Activated CD8-positive, alpha-beta memory T cell treated with anti-CD3 and anti-CD28 coated beads, Interleukin-2, amount 50 U/mL, for 48 hours (primary cell): ENCODE measurements at regions not wholly inside any gene's neighbourhood (a gene's known extent, or its start where the extent isn't known, plus 50 kb on each side); places are given as distances from the start of the nearest gene placed in this dataset.
"Not testable (repeated sequence)": the region's sequence is repeated elsewhere in the genome, so short reads cannot be mapped to it uniquely, and the experiment has no call there.

Source experiments
- DNase-seq: peaks from one replicate; pipeline ENCODE4 v3.0.0-alpha.2; 2020

DNA sequence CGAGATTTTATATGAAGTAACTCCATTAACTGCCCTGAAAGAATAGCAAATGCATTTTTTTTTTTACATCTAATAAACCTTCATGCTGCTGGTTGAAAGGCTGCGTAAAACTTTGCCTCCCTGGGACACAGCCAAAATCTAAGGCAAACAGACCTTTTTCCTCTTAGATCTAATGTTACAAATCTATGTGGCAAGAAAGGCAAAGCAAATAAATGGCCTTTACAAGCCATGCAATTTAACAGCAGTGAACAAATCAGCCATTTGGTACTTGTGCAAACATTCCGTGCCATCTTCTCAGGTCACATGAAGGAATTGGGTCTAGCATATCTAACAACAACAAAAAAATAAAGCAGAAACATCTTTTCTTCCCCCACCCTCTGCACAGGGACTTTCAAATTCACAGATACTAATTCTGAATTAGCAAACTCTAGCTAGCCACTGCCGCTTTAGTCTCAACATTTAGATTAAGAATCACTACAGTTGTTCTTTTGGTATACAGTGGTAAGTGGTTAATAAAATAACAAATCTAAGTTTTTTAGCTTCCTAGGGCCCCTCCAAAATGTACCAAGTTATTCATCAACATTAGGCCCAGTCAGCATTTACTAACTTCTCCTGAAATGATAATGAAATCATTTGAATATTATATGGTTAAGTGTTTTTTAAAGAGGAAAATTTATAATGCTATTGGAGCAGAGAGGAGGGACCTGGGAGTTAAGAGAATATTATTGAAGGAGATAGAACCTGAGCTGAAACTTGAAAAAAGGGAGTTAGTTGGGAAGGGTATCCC is 593.8 kb downstream of the SMARCA1 start:
- no peak for DNase-seq

DNA sequence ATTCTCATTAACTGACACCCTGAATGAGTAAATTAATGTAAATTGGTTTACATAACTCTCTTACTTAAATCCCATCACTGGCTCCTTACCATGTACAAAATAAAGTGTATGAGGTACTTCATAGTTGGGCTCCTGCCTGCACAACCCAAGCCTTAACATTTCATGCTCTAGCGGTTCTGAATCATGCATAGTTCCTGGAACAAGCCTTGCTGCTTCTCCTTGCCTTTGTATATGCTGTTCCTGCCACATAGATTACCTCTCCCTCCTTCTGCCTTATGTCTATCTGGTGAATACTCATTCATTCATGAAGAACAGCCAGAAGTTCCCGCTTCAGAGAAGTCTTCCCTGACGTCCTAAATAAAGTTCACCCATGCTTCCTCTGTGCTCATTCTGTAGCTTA is 594.7 kb downstream of the SMARCA1 start:
- DNase-seq = no peak

DNA sequence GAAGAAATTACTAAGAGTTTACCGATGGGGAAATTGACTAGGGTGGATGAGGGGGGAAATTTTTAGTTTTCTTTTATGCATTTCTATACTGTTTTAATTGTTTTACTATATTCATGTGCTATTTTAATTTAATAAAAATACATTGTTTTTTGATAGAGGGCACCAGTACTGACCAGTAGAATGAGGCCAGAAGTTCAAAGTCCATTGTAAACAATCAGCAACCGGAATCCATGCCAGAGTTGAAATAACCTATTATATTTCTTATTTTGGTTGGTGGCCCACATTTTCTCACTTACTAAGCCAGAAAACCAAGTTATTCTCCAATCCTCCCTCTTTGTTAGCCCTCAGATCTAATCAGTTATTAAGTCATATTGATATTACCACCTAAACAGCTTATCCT is 595.9 kb downstream of the SMARCA1 start:
- DNase-seq = no peak

DNA sequence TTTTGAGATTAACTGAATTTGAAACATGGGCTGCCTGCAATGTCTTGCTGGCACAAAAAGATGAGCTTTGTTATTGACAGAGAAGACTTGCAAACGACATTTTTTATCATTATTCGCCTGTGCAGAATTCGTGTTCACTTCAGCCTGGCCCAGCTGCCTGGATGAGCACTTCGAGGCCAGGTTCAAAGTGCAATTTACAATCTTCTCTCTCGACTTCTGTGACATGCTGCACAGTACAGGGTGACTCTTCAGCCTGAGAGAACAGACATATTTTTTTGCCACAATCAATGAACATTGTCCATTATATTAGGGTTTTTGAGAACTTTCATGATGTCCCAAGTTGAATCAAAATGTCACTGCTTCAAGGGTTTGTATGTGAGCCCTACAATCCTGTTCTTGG is 616.5 kb downstream of the SMARCA1 start:
- DNase-seq = no peak

DNA sequence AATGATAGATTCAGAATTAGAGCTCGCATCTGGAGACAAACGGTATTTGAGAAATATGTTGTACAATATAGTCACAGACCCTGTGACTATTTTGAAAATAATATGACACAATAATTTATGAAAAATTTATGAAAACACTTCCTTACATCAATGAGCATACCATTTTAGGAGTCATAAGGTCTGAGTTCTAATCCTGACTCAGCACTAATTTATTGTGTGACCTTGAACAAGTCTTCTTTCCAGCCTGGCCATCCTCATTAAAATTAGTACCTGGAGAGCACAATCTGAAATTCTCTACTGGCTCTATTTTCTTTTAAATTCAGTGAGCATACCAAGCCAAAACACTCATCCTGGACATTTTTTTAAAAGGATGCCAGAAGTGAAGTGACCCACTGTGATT is 622.3 kb downstream of the SMARCA1 start:
- DNase-seq = no peak

DNA sequence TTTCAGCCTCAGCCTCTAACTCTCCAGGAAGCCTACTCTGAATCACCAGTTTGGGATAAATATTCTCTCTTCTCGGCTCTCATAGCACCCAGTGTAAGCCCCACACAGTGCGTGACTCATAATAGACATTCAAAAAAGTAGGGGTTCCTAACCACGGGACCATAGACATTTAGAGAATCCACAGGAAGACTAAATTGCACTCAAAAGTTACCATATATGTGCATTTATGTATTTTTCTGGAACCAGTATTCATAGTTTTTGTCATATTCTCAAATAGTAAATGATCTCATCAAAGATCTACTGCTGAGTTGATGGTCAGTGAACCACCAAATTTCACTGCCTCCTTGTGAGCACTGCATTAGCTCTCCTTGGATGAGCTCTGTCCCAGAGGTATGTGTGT is 625.7 kb downstream of the SMARCA1 start:
- no peak for DNase-seq

DNA sequence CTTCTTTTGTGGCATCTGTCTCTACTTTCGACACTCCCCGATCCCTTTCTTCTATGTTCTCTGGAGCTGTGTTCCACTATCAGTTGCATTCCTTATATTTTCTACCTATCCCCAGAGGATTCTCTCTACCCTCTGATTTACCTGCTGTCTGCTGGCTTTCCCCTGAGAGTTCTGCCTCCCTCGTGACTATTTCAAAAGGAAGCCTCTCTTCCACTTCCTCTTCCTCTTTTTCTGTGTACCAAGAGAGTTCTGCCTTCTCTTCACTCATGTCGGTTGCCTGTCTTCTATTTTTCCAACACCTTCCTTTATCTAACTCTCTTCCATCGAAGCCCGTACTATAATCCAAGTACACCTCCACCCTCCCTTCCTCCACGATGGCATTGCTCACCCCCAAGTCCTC is 631.7 kb downstream of the SMARCA1 start:
- no peak for DNase-seq

DNA sequence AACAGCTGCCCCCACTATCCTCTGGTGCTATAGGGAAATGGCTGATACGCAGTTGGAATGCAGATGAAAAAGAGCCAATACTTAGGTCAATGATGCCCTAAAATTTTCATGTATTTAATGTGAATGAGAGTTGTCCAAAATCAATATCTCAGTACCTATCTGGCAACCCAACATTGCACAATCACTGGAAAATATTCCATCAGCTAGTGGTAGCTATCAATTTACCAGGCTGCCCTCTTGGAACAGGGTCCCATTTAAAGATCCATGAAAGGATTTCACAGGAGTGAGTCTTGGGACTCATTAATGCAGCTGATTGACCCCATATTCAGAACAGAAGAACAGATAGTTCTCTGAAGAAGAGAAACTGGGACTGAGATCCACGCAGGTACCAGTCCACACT is 638.9 kb downstream of the SMARCA1 start:
- no peak for DNase-seq

DNA sequence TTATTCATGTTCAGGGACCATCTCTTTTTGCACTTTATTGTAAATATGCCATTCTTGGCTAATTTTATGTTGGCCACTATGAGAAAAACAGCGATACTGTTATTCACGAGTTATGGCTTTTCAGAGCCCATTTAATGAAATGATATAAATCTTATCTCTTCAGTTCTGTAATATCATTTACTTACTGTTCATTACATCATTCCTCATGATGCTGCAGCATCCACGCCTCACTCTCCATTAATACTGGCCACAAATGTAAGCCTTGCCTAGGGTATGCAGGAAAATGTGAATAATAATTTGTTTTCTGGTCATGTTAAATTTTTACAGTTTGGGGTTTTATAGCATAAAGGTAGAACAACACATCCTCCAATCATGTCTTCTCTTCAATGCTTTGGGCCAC is 639.6 kb downstream of the SMARCA1 start:
- no peak for DNase-seq

DNA sequence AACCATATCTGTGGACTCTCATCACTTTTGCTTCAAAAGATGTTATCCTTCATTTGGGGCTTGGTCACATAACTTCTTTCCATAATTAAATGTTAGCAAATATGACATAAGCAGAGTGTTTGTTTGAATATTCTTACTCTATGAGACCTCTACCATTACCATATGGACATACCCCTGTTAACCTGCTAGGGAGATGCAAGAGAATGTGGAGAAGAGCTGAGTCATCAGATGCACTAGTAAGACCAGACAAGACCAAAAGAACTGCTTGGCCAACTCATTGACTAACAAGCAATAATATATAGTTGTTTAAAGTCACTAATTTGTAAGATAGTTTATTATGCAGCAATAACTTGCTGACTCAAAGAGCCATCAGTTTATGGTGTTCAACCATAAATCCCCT is 652.9 kb downstream of the SMARCA1 start:
- no peak for DNase-seq

DNA sequence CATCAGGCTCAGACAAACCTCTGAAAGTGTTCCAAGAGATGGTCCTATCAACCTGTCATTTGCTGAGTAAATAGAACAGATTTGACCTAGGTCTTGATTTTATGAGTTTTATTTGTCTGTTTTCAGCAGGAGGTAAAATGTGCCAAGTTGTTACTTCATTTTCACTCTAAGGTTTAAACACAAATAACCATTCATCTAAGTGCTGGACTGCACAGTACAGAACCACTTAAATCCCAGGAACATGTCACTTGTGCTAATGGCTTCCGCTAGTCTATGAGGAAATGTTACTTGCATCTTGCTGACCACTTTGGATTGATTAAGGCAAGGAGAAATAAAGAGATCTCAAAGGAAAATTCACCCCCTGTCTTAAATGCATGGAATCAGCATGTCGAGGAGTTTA is 660.7 kb downstream of the SMARCA1 start:
- DNase-seq = no peak

DNA sequence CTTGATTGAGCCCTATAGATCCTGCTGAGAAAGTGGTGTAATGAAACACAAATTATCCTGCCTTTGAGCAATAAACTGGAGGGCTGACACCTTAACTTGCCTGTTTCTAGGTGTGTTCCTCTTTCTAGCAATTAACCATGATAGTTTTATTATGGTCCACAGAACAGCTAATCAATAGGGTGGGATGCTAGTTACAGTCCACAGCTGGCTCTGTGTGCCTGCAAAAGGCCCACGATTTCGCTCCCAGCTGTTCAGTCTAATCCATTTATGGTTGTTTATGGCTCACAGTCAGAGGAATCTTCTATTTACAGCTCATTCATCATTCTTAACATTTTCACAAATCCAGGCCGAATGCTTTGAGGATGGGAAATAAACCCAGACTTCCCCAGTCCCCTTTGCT is 674.9 kb downstream of the SMARCA1 start:
- no peak for DNase-seq

DNA sequence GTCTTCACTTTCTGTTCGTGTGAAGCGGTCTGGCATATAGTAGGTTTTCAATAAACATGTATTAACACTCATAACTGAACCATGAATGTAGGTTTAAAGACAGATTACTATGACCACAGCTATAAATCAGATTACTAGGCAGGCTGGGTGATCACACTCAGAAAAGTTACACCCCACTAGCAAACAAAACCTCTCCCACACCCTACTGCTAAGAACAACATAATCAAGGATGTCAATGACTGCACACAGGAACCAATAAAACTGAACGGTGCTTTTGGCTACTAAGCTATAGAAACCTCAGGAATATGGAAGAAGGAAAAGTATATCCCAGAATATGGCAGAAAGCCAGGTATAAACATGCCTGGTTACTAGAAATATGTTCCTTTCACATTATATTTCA is 676.9 kb downstream of the SMARCA1 start:
- no peak for DNase-seq

DNA sequence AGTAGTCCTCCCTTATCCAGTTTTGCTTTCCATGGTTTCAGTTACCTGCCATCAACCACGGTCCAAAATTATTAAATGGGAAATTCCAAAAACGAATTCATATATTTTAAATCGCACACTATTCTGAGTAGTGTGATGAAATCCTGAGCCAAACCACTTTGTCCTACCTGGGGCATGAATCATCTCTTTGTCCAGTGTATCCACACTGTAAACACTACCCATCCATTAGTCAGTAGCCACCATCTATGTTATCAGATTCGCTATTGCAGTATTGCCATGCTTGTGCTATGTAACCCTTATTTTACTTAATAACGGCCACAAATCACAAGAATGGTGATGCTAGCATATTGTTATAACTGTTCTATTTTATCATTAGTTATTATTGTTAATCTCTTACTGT is 704.6 kb downstream of the SMARCA1 start:
- DNase-seq = no peak

DNA sequence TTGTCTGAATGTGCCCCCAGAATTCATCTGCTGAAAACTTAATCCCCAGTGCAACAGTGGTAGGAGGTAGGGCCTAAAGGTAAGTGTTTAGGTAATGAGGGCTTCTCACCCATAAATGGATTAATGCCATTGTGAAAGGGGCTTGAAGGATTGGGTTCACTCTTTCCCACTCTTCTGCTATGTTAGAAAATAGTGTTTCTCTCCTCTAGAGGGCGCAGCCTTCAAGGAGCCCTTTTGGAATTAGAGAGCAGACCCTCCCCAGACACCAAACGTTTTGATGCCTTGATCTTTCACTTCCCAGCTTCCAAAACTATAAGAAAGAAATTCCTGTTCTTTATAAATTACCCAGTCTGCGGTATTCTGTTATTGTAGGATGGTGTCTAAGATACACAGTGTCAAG is 706.4 kb downstream of the SMARCA1 start:
- DNase-seq = no peak

DNA sequence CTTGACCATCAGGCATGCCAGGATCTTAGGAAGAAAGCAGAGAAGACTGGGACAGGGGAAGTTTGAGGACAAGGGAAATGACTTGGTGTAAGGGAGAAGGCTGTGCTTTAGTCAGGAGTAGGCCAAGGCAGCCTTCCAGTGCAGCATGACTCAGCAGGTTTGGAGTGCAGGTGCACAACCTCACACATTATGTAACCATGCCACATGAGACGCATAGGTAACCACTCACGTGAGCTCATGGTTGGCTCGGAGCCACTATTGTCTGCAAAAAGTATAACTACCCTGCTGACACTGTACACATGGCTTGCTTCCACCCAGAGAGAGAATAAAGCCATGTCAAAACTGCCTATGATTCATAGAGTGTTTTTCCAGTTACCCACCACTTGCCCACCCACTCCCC is 715.9 kb downstream of the SMARCA1 start:
- DNase-seq = no peak

DNA sequence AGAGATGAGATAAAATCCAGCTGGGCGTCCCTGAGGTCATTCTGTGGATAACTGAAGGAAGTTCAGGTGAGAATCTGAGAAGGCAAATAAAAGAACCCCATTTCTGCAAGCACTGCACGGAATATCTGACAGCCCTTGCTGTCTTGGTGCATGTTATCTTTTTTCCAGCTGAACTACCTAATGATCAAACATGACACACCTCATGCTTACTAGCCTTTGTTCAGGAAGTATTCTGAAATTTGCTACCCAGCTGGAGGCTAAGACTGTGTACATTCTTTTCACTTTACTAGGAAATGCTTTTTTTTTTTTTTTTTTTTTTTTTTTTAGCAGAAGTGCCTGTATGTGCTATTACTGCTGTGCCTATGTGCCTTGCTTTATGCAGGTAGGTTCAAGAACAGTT is 718.1 kb downstream of the SMARCA1 start:
- DNase-seq = no peak

DNA sequence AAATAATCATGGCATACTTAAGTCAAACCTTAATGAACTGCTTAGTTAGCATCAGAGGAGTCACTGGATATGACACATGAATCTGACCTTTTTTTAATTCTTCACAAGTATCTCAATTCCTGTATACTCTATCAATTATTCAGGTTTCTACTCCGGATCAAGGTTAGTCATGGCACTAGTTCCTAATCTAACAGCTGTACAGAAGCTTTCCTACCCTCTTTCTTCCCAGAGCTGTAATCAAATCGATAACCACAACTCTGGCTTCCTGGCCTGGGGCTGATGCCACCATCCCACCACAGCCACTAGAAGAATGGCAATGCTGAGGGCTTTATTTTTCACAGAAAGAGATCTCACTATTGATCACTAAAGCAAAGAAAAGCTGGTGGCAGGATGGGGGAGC is 718.5 kb downstream of the SMARCA1 start:
- DNase-seq = no peak

DNA sequence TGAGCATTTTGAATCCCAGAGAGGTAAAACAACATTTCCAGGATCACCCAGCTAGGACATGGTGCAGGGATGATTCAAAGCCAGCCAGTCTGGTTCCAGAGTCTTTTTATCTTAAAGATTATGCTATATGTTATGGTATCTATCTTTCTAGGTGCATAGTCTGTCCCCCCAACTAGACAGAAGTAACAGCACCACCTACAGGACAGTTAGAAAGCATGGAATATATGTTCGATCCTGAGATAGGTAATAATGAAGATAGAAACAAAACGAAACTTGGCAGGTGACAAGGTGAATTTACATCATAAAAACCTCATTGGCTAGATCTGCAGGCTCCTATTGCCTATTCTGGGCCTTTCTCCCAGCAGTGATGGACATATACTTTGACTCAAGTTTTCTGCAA is 723.2 kb downstream of the SMARCA1 start:
- no peak for DNase-seq

DNA sequence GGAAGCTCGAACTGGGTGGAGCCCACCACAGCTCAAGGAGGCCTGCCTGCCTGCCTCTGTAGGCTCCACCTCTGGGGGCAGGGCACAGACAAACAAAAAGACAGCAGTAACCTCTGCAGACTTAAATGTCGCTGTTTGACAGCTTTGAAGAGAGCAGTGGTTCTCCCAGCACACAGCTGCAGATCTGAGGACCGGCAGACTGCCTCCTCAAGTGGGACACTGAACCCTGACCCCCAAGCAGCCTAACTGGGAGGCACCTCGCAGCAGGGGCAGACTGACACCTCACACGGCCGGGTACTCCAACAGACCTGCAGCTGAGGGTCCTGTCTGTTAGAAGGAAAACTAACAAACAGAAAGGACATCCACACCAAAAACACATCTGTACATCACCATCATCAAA is 730.9 kb upstream of the ACTRT1 start:
- not testable (repeated sequence) for DNase-seq

DNA sequence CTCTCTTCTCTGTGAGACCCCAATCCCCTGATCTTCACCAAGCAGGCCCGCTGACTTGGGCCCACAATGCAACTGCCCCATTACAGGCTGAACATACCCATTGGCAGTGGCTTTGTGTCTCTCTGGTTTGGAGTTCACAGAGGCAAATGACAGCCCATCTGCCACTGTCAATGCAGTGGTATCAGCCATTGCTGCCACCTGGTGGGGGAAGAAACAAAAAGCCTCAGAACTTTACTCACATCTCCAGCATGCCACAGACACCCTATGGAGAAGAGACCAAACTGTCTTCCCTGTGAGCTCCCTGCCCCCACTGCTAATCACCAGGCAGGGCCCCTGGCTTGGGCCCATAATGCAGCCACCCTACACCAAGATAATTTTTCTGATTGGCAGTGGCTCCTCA is 729.3 kb upstream of the ACTRT1 start:
- DNase-seq = no peak

DNA sequence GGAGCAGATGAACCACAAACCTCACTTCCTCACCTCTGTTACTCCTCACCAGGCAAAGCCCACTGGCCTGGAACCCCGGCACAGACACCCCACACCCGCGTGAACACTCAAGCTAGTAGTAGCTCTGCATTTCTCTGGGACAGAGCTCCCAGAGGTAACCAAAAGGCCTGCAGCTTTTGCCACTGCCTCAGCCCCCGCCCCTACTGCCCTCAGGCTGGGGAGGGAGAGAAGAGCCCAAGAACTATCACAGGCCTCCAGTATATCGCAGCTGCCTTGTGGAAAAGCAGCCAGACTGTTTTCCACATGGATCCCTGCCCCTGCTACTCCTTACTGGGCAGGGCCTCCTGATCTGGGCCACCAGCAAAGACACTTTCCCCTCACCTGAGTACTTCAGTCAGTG is 728.7 kb upstream of the ACTRT1 start:
- DNase-seq = no peak

DNA sequence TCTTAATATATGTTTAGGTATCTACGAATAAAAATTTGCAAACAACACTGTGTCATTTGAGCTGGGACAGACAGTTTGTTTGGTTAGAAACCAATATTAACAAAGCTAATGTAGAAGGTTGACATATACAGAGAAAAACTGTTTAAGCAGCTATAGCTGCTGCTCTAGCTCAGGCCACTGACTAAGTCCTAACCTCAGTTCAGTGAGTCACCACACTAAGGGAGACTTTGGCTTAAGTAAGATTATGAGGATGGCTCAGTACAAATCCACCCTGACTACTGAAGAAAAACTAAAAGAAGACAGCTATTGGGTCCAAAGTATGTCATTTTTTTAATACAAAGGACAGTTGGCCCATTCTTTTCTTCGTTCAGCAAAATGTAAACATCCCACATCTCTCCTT is 717.3 kb upstream of the ACTRT1 start:
- DNase-seq = no peak

DNA sequence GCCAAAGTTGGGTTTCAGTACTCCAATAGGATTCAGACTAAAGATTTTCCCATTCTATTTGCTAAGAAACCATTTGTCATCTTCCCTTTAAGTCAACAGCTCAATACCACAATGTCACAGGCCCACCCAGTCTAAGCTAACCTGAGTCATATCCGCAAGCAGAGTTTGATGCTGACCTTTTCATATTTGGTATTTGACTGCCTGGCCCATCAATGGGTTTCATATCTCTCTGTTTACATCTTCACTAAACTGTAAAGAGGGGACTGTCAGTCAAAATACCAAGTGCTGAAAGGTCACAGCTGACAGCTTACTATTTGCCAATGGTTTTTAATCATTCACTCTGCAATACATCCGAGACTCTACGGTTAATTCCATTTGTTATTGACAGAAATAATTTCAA is 707.5 kb upstream of the ACTRT1 start:
- DNase-seq = no peak

DNA sequence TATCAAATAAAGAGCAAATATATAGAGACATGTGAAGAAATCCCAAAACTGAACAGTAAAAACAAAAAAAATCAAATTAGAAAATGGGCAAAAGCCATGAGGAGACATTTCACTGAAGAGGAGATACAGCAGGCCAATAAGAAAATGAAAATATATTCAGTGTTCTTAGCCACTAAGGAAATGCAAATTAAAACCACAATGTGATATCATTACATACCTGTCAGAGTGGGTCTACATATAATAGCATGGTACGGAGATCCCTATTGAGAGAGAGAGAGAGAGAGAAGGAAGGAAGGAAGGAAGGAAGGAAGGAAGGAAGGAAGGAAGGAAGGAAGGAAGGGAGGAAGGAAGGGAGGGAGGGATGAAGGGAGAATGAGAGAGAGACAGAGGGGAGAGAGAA is 707.0 kb upstream of the ACTRT1 start:
- no peak for DNase-seq

DNA sequence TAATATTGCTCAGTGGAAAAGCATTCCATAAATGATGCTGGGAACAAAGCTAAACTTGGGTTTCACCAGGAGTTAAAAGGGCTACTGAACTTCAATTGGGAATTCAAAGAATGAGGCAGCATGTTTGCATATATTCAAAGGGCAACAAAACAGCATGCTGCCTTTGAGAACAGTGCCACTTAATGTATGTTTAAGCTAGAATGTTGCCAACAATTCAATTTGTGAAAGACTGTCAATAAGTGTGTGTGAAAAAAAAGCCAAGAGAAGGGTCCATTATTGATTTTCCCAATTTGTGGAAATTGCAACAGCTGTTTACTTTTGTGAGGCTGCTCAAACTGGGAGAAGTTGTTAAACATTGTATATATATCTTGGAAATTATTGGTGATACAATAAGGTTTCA is 701.9 kb upstream of the ACTRT1 start:
- no peak for DNase-seq
